NCI-H1930 (cell line): ENCODE measurements at regions not wholly inside any gene's neighbourhood (a gene's known extent, or its start where the extent isn't known, plus 50 kb on each side); places are given as distances from the start of the nearest gene placed in this dataset.
"Not testable (repeated sequence)": the region's sequence is repeated elsewhere in the genome, so short reads cannot be mapped to it uniquely, and the experiment has no call there.

Experiments used
- DNase-seq, 2 experiments: peaks; one replicate each; lab custom pipeline; 2025; lab: John Stamatoyannopoulos, UW

DNA sequence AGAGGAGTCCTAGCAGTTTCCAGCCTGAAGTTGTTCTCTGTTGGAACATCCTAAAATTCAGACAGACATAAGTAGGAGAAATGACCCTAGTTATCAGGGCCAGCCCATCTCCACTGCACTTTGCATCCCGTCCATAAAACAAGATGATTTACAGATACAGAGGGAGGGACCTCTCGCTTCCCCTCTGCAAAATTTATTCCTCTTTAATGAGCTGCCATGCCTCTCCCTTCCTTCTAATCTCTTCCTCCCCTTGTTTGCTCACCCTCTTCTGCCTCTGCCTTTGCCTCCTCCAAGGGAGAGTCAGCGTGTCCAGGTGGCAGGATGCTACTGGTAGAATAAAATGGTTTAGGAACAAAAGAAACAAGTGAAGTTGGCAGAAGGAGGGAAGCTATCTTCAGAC is 351.3 kb downstream of the SOX9 start:
- no peak for DNase-seq

DNA sequence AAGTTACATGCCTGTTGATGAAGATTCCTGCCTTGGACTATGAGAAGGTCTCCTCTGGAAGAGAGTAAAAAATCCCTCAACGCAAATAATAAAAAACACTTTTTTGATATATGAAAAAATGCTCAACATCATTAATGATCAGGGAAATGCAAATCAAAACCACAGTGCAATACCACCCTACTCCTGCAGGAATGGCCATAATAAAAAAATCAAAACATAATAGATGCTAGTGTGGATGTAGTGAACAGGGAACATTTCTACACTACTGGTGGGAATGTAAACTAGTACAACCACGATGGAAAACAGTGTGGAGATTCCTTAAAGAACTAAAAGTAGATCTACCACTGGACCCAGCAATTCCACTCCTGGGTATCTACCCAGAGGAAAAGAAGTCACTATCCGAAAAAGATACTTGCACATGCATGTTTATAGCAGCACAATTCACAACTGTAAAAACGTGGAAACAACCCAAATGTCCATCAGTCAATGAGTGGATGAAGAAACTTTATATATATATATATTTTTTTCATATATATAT is 352.1 kb downstream of the SOX9 start:
- DNase-seq = not testable (repeated sequence)

DNA sequence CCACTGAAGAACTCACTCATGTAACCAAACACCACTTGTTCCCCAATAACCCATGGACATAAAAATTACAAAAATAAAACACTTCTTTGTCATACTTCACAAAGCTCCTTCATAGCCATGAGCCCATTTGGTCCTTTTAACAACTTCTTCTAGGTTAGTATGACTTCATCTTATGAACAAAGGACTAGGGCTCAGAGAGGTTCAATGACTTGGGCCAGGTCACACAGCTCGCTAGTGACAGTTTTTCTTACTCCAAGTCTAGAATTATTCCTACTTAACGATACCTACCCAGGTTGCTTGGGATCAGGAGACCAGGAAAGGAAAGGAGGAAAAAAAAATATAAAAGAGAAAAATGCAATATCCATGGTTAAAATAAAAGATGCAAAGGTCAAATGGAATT is 353.4 kb downstream of the SOX9 start:
- no peak for DNase-seq

DNA sequence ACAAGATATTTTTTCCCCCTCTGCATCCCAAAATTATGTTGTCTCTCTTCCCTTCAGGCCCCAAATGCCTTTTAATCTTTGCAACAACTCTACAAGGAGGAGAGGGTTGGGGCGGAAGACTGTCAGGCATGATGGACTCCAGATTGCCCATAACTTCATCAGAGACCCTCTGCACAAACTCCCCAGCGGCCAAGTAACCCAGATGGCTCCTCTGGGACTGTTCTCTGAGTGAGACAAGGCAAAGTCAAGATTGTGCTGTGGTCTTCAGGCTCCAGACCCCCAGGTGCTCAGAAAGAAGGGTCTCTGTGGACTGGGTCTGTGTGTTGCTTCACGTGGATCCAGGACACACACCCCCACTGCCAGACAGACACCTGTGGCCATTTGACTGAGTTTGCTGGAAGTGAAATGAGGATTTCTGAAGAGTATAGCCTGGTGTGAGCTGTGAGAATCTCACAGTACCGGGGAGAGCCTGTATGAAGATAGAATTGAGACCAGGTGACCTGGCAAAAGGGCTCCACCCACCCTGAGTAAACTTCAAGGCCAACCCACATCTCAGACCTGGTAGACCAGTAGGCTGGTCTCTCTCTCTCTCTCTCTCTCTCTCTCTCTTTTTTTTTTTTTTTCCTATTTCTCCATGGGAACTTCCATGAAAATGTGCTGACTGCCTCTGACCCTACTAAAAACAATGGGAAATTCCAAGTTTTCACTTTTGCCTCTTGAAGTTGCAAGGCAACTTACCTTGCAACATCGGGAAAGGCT is 354.1 kb downstream of the SOX9 start:
- no peak for DNase-seq

DNA sequence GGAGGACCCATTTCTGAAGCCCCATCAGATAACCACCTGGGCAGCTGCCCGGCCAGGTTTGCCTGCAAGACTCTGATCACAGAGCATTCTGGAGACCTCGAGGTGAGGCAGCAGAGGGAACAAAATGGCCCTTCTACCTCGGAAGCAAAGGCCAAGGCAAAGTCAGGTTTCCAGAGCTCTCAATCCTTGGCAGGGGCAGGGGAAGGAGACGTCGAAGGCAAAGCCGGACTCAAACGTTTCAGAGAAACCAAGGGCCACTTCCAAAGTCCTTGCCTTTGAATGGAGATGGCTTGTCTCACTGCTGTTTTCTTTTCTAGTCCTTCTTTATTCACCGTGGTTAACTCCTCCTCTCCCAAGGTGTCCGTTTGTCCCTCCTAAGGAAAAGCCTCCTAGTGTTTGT is 355.3 kb downstream of the SOX9 start:
- DNase-seq = no peak

DNA sequence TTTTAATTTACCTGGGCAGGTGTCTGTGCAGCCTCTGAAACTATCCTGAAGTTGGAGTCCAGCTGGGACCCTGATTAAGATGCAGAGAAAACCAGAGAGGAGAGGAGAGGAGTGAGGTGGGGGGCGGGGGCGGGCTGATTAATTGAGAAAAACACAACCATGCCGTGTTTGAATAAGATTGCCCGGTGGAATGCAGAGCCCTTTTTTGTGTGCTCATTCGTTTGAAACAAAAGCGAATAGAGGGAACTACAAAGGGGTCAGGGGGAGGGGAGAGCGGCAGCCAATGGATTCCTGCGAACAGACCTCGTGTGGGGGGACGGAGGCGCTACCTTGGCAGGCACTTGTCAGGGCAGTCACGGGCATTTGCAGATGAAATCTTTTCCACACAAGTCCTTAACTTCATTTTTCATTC is 355.8 kb downstream of the SOX9 start:
- DNase-seq = no peak

DNA sequence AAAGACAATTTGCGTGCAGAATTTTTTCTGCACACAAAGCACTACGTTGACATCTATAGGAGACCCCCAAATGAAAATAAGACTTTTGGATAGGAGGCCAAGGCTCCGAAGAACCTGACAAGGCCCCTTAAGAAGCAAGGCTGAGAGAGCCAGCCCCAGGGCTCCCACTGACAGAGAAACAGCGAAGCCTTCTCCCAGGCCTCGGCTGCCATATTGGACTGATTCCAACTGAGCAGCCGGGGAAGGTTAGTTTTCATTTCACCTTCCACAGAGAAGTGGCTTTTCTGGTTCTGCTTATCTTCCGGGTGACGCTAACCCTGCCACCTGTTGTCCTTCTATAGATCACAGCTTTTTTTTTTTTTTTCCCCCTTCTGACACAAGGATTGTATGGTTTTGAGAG is 356.7 kb downstream of the SOX9 start:
- DNase-seq = no peak

DNA sequence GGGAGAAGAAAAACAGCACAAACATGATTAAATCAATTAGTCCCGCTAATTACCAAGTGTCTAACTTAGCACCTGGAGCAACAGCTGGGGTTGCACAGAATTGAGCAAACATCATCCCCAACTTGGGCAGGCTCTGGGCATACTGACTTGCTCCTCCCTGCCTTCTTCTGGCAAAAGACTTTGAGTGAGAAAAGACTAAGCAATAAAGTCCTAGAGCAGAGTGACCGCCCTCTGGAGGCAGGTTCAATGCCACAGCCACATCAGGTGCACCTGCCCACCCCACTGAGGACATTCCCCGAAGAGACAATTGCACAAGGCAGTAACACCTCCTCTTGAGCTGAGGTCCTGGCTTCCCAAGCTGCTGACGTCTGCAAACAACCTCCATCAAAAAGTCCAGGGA is 358.3 kb downstream of the SOX9 start:
- DNase-seq = no peak

DNA sequence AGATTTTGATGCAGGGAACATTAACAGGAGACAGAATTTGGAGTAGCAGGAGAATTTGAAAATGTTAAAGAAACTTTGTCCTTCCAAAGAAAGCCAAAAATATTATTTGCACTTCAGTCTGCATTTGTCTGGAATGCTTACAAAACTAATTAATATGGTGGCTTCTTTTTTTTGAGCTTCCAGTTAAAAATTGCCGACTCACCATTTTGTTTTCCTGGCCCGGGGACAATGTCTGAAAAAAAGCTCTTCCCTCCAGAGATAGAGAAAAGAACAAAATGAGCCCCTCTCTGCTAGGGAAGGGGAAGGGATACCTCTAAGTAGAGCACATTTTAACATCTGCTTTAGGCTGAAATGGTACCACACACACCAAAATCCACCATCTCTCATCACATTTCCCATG is 360.8 kb downstream of the SOX9 start:
- DNase-seq = no peak

DNA sequence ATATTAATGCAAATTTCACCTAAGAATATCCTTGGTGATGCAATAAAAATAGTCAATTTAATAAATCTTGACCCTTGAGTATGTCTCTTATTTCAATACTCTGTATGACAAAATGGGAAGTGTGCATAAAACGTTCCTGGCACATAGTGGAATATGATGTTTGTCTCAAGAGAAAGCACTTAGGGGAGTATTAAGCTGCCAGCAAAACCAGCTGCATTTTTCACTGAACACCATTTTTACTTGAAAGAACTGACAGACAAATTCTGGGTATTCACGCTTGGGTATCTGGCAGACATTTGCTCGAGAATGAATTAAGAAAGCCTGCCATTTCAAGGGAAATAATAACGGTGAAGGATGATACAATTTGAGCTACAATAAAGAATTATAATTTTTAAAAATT is 364.8 kb downstream of the SOX9 start:
- DNase-seq = no peak

DNA sequence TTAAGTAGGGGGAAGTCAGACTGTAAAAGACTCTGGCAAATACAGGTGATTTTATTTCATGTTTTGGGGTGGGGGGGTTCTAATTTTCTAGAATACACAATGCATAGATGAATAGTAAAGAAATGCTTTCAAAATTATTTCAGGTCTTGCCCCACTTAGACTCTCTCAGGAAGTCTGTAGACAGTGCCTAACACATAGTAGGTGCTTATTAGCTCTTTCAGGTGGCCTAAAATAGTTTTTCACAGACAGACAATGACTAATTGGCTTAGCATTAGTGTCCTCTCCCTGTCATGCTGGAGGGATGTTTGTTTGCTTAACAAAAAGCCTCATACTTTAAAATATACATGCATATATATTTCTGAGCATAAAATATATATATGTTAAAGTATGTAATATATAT is 366.0 kb downstream of the SOX9 start:
- no peak for DNase-seq

DNA sequence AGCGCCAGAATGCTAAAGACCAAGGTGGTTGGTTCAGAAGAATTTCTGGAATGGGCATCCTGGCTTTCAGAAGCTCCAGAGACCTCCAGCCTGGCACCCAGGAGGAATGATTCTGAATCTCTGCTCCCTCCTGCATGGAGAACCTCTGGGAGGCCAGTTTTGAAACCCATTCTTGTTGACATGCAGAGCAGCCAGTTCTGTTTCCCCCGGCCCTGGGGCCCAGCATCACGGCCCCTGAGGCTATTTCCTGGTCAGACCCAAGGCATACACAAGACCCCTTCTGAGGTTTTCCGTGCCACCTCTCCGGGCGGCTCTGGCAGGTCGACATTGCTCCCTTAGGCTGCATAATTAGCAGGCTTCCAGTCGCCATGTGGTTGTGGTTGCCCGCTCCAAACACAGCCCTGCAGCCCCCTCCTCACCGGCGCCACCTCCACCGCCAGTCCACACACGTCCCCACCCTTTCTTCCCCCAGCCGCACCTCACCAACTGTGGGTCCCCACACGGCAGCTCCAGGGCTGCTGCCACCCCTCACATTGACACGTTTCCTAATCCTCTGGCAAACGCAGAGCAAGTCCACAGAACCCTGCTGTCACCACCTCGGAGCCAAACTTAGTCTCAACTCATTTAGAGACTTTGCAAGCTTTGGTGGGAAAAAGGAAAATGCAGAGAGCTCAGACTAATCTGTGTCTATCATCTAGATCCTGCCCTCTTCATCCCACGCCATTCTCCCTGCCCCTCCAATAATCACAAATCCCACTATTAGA is 367.1 kb downstream of the SOX9 start:
- no peak for DNase-seq

DNA sequence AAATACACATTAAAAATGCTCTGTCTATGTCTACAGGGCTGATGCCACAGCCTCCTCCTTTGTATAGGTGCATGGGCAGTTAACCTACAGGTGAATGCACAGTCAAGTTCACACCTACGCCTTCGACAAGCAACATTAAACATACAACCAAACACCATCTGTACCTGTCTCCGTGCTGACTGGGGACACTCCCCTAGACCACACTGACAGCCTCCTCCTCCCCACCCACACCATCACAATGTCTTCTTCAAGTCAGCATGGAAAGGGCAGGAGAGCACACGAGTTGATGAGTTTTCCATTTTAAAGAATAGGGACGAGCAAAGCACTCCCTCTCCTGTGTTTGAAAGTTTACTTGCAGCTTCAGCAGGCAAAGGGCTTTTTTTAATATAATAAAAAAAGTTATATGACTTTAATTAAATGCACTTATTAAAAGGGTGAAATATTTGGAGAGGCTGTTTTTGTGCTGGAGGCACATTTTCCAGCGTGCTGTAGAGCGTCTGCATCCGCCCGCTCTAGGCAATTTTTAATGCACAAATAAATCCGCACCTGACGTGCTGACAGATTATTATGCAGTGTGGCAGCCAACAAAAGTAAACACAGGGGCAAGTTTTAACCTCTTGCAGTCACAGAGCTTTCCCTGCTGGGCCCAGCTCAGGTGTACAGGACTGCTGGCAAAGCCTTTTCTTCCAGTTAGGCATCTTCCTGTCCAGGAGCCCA is 367.9 kb downstream of the SOX9 start:
- no peak for DNase-seq

DNA sequence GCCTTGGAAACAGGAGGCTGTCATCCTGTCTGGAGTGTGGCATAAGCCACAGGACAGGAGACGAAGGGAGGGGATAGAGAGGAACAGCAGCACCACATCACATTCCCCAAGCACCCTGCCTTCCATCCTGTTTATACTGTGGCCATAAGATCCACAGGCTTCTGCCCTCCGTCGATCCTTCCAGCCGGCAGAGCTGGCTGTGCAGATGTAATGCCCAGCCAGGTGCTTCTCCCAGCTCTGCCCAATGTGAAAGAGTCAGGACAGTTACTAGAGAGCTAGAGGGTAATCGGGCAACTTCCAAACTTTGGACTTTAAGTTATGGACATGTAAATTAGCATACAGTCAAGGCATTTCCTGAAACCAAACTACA is 368.4 kb downstream of the SOX9 start:
- DNase-seq = no peak

DNA sequence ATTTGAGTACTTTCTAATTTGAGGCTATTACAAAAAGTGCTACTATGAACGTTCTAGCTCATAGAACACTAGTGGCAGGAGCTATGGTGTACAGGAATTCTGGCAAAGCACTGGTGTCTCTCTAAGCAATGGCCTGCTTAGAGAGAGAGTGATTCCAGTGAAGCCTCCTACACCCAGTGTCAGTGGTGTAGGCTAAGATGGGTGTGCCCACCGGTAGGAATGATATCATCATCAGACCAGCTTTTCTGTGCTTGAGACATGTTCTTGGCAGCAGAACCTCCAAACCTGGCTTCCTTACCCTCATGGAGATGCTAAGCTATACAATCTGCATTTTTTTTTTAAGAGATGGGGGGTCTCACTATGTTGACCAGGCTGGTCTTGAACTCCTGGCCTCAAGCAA is 370.3 kb downstream of the SOX9 start:
- DNase-seq = no peak

DNA sequence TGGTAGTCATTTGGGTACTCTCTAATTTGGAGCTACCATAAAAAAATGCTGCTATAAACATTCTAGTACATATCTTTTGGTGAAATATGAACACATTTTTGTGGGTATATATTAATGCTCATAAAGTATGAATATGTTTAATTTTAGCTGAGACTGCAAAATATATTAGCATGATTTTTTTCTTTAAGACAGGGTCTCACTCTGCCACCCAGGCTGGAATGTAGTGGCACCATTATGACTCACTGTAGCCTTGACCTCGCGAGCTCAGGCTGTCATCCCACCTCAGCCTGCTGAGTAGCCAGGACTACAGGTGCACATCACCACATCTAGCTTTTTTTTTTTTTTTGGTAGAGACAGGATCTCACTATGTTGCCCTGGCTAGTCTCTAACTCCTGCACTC is 371.7 kb downstream of the SOX9 start:
- no peak for DNase-seq

DNA sequence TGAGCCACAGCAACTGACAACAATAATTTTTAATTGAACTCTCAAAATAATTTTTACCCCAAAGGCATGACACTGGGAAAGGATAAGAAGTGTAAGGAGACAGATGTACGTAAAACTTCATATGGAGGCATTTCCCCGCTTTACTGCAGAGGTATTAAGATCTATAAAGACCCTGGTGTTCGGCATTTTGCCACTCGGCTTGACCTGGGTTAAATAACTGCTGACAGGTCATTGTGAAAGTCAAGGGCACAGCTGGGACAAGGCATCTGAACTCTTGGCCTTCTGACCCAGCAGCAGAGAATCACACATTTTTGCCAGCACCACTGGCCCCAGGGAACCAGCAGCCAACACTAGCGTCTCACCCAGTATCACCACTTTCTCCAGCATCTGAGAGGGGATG is 372.1 kb downstream of the SOX9 start:
- no peak for DNase-seq

DNA sequence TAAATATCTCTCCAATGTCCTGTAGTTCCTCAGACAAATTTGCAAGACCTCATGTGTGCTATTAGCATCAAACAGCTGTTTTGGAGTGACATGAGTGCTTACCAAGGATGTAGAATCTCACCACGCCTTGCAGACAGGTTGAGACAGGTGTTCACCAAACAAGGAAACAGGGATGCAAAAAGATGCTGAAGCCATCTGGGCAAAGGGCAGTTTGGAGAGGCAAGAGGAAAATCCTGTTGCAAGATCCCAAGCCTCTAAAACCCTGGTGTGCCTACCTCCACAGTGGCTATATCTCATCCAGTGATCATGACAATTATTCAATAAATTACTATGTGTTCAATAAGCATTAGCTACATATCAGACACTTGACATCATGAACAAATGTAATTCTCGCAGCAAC is 373.7 kb downstream of the SOX9 start:
- DNase-seq = no peak

DNA sequence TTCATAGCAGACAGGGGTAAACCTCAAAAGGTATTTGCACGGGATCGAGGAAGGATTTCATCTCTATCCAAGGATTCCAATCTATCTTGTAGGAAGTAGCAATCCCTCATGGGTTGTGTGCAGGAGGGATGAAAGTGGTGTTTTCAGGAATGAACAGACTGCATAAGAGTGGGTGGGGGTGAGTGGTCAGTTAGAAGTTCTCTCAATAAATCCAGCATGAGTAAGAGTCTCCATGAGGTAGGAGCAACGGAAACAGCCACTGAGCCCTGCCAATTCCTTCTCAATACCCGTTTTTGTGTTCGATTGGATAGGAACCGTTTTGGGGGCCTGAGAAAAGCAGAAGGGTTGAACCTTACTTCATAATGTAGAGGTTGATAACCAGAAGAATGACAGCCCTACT is 375.6 kb downstream of the SOX9 start:
- DNase-seq = no peak

DNA sequence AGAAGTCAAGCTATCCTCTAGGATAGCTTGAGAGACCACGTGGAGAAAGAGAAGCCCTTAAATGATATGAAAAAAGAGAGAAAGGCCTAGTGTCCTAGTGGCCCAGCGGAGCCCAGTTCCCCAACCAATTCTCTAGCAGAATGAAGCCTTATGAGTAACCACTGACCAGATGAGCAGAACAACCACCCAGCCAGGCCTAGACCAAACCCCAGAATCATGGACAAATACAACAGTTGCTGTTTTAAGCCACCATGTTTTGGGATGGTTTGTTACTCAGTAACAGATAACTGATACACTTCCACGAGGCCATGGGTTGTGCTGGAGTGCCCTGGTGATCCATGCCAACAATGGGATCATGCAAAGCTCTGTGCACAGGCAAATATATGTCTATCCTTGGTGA is 377.1 kb downstream of the SOX9 start:
- no peak for DNase-seq

DNA sequence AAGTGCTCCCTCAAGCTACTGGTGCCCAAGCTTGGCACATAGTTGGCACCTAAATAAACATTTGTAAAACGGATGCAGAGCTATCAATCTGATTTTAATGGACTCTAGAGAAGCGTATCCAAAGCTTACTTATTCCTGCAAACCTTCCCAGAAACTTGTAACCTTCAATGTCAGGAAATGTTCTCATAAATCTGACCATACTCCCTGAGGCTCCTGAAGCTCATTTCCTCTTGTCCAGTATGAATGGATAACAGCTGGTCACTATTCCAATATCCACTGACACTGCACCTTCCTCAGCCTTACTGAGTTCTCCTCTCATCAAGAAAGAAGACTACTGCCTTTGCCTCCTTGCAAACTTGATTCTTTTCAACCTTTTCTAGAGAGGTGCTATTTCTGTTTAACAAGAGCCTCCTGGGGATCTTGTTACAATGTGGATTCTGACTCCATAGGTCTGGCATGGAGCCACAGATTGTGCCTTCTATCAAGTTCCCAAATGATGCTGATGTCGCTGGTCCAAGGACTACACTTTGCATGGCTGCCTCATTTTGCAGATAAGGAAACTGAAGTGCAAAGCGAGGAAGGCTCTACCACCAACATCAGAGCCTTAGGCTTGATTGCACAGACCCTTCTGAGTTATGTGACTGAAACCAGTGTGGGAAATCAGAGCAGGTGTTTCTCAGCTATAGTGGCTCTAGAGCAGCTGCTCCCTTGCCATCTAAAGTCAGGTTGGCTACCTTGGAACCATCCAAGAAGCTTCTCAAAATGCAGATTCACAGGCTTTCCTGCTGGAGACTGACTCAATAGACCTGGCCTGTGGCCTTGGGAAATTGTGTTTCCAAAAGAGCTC is 377.8 kb downstream of the SOX9 start:
- no peak for DNase-seq
